ENCODE measurements at regions not wholly inside any gene's neighbourhood (a gene's known extent, or its start where the extent isn't known, plus 50 kb on each side); places are given as distances from the start of the nearest gene placed in this dataset.

GRCh38 chr14:98634043-98634820, 637.8 kb downstream of the BCL11B start:
- TF ChIP-seq, protein P1, sequence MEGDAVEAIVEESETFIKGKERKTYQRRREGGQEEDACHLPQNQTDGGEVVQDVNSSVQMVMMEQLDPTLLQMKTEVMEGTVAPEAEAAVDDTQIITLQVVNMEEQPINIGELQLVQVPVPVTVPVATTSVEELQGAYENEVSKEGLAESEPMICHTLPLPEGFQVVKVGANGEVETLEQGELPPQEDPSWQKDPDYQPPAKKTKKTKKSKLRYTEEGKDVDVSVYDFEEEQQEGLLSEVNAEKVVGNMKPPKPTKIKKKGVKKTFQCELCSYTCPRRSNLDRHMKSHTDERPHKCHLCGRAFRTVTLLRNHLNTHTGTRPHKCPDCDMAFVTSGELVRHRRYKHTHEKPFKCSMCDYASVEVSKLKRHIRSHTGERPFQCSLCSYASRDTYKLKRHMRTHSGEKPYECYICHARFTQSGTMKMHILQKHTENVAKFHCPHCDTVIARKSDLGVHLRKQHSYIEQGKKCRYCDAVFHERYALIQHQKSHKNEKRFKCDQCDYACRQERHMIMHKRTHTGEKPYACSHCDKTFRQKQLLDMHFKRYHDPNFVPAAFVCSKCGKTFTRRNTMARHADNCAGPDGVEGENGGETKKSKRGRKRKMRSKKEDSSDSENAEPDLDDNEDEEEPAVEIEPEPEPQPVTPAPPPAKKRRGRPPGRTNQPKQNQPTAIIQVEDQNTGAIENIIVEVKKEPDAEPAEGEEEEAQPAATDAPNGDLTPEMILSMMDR (conservative IDR thresholded peaks at IDR 0.05 in 1 of 2, IDR thresholded peaks at IDR 0.05 in 1 of 2; ENCODE audit: extremely low read depth in 1 of 2, insufficient read depth in 1 of 2, low read depth in 1 of 2, low read length in 2 of 2): no peak
- no peak for TF ChIP-seq EZH2 (IDR thresholded peaks at IDR 0.05; ENCODE audit: borderline replicate concordance, low read length)

Data from mammary epithelial cell (primary cell).